GM12872 (cell line): ENCODE measurements at regions not wholly inside any gene's neighbourhood (a gene's known extent, or its start where the extent isn't known, plus 50 kb on each side); places are given as distances from the start of the nearest gene placed in this dataset.

Source experiments
- TF ChIP-seq, protein P1 (sequence below): IDR thresholded peaks from 3 replicates; pipeline ENCODE4 v1.5.1; 2011; ENCODE audit warnings: low read depth, mild to moderate bottlenecking, low read length, moderate library complexity; ENCODE audit not compliant: insufficient read depth

DNA sequence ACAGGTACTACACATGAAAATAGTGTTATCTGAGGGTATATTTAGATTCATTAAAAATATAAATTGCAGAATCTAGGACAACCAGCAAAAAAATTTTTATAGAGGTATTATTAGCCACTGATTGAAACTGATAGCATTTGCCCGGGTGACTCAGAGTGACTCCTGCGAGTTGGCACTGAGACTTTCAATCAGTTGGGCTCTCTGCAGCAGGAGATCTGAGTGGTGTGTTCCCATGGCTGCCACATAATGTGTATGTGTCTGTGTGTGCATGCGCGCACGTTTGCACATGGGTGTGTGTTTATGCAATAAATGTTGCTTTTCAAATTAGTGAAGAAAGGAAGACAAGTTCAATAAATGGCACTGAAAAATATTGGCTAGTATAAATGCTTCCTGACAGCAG is 100.1 kb upstream of the MRPS30 start:
- TF ChIP-seq, protein P1, sequence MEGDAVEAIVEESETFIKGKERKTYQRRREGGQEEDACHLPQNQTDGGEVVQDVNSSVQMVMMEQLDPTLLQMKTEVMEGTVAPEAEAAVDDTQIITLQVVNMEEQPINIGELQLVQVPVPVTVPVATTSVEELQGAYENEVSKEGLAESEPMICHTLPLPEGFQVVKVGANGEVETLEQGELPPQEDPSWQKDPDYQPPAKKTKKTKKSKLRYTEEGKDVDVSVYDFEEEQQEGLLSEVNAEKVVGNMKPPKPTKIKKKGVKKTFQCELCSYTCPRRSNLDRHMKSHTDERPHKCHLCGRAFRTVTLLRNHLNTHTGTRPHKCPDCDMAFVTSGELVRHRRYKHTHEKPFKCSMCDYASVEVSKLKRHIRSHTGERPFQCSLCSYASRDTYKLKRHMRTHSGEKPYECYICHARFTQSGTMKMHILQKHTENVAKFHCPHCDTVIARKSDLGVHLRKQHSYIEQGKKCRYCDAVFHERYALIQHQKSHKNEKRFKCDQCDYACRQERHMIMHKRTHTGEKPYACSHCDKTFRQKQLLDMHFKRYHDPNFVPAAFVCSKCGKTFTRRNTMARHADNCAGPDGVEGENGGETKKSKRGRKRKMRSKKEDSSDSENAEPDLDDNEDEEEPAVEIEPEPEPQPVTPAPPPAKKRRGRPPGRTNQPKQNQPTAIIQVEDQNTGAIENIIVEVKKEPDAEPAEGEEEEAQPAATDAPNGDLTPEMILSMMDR, result no peak

DNA sequence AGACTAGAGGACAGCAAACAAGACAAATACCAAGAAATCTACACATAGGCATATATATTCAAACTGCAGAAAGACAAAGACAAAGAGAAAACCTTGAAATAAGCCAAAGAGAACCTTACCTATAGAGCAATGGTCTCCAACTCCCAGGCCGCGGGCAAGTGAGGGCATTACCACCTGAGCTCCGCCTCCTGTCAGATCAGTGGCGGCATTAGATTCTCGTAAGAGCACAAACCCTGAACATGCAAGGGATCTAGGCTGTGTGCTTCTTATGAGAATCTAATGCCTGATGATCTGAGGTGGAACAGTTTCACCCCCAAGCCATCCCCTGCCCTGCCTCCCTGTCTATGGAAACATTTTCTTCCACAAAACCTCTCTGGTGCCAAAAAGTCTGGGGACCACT is 101.0 kb upstream of the MRPS30 start:
- TF ChIP-seq, protein P1, result no peak

DNA sequence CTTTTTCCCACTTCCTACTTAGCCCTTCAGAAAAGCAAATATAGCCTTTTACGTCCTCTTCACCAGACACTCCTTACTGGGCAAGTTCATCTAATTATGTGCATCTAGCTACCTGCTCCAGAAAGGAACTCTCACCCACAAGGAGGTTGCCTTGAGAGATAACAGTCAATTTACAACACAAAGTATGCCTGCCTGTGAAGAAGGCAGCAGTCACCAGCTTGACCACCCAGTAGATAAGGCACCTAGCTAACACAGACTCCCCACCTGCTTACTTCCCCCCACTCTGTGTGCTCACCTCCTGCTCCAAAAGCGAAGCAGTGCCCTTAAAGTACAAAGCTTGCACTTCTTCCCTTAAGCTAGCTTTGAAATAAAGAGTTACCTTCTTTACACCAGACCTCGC is 111.7 kb upstream of the MRPS30 start:
- TF ChIP-seq, protein P1, result no peak

DNA sequence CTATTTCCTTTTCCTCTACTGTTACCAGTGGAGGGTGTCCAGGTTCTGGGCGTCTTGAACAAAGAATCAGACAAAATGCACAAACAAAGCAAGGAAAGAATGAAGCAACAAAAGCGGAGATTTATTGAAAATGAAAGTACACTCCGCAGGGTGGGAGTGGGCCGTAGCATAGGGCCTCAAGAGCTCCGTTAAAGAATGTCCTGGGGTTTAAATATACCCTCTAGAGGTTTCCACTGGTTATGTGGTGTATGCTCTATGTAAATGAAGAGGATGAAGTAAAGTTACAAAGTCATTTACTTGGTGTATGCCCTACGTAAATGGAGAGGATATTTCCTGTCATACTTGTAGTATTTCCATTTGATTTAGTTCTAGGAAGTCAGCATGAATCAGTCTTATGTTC is 113.5 kb upstream of the MRPS30 start:
- TF ChIP-seq, protein P1, result no peak

DNA sequence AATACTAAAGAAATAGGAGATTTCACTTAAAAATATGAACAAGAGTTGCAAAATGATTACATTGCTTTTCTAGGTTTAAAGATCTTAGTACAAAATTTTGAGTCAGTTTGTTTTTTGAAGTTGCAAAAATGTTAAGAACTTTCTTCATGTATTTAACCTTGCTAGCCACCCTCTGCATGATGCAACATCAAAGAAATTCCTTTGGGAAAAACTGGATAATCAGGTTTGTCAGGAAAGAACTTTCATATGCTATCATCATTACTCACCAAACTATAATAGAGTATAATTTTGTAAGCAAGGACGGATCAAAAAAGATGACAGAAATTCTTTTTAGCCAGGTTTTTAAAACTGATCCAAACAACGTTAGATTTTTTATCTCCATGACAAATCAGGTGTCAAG is 116.9 kb upstream of the MRPS30 start:
- TF ChIP-seq, protein P1, result no peak

DNA sequence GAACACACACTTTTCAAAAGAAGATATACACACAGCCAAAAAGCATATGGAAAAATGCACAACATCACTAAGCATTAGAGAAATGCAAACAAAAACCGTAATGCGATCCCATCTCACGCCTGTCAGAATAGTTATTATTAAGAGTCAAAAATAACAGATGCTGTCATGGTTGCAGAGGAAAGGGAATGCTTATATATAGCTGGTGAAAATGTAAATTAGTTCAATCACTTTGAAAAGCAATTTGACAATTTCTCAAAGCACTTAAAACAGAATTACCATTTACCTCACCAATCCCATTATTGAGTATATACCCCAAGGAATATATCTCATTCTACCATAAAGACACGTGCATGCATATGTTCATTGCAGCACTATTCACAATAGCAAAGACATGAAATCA is 126.8 kb upstream of the MRPS30 start:
- TF ChIP-seq, protein P1, result no peak

DNA sequence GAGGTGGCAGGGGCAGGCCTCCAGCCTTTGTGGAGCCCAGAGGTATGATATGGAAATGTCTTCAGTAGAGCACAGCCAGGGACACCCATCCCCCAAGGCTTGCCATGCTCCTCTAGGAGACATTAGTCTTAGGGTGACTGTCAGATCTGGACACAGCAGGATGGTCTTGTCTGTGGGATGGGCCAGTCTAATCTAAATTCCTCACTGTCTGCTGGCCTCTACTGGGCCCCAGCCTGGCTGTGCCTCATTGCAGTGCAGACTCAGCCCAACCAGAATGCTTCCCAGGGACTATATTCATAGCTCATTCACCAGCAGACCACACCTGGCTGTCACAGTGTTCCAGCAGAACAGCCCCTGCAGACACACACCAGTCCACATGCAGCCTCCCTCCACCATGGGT is 129.5 kb upstream of the MRPS30 start:
- TF ChIP-seq, protein P1, result no peak

DNA sequence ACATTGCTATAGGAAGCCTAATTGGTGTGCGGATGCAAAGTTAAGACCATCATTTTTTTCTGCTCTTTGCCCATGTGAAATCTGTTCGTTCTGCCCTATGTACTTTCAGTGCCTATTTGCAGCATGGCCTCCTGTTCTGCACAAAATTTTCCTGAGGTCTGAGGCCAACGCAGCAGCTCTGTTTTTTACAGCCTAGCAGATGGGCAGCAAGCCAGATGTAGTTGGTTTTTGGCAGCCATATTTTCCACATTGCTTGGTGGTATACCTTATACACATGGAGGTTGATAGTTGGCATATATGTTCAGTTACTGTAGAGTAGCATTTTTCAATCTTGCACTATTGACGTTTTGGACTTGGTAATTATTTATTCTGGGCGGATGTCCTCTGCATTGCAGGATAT is 133.5 kb upstream of the MRPS30 start:
- TF ChIP-seq, protein P1, result no peak
